Gastroesophageal sphincter (tissue), 3 donors: ENCODE measurements at regions not wholly inside any gene's neighbourhood (a gene's known extent, or its start where the extent isn't known, plus 50 kb on each side); places are given as distances from the start of the nearest gene placed in this dataset.

Experiments
- POLR2A ChIP-seq, 2 donors: fragments of 450-650 bp; IDR thresholded peaks; one replicate each; pipeline ENCODE4 v1.6.1; 2017; ENCODE audit warnings: antibody characterized with exemption in 2 of 2, mild to moderate bottlenecking in 2 of 2, moderate library complexity in 1 of 2
- POLR2AphosphoS5 ChIP-seq: sonication (generic); formaldehyde crosslinking; IDR thresholded peaks from one replicate; pipeline ENCODE4 v1.6.1; 2017; ENCODE audit warnings: antibody characterized with exemption
- TF ChIP-seq, protein P1 (sequence below), 4 experiments: fragments of 200-600 bp in 2 of 4; fragments of 450-650 bp in 2 of 4; sonication (generic) in 1 of 4; IDR thresholded peaks; one replicate each; pipeline ENCODE4 v1.5.1; 2017 to 2019; ENCODE audit warnings: antibody characterized with exemption in 4 of 4, mild to moderate bottlenecking in 2 of 4, moderate library complexity in 2 of 4

DNA sequence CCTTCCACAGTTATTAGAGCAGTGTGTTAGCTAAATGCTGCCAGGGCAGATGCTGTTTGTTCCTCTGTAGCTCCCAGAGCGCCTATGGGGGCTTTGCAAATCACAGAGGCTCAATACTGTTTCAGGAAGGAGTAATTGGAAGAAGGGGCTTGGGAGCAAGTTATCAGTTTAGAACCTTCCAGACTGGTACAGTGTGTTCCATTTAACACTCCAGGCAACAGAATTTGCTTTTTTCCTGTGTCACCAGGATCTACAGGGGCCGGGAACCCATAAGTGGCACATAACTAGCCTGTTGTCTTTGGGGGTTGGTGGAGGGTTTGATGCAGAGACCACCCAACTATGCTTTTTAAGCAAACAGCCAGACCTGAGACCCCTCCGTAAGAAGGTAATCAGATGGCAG, 307.3 kb upstream of the KCNN2 start:
- TF ChIP-seq, protein P1, sequence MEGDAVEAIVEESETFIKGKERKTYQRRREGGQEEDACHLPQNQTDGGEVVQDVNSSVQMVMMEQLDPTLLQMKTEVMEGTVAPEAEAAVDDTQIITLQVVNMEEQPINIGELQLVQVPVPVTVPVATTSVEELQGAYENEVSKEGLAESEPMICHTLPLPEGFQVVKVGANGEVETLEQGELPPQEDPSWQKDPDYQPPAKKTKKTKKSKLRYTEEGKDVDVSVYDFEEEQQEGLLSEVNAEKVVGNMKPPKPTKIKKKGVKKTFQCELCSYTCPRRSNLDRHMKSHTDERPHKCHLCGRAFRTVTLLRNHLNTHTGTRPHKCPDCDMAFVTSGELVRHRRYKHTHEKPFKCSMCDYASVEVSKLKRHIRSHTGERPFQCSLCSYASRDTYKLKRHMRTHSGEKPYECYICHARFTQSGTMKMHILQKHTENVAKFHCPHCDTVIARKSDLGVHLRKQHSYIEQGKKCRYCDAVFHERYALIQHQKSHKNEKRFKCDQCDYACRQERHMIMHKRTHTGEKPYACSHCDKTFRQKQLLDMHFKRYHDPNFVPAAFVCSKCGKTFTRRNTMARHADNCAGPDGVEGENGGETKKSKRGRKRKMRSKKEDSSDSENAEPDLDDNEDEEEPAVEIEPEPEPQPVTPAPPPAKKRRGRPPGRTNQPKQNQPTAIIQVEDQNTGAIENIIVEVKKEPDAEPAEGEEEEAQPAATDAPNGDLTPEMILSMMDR (IDR thresholded peaks at IDR 0.05), result no peak
- TF ChIP-seq POLR2AphosphoS5 (no peak), POLR2A (IDR thresholded peaks at IDR 0.05) (no peak)
